OCI-LY3 (cell line): ENCODE measurements at regions not wholly inside any gene's neighbourhood (a gene's known extent, or its start where the extent isn't known, plus 50 kb on each side); places are given as distances from the start of the nearest gene placed in this dataset.

Source experiments
- H2AFZ ChIP-seq: fragments of 200-600, 300-600 bp; shearing (Covaris generic); 2 replicates; pipeline ENCODE4 v1.6.0; 2014; ENCODE audit warnings: antibody characterized with exemption, low read depth, low read length
- H3K27ac ChIP-seq: fragments of 200-600, 300-600 bp; sonication (generic); 2 replicates; pipeline ENCODE4 v1.5.1; 2014; ENCODE audit warnings: mild to moderate bottlenecking, low read length, moderate library complexity, mixed read lengths
- H3K27me3 ChIP-seq: fragments of 200-600, 300-600 bp; sonication (generic); 2 replicates; pipeline ENCODE4 v1.6.1; 2014; ENCODE audit warnings: low read depth, low read length, mixed read lengths
- H3K36me3 ChIP-seq: fragments of 200-600, 300-600 bp; sonication (generic); replicated peaks from 2 replicates; pipeline ENCODE3; 2014; ENCODE audit warnings: low read depth, low read length, mixed read lengths
- H3K4me1 ChIP-seq: fragments of 300-600, 200-600 bp; sonication (generic); 2 replicates; pipeline ENCODE4 v1.6.1; 2014; ENCODE audit warnings: low read length, mixed read lengths
- H3K4me2 ChIP-seq: fragments of 200-600, 300-600 bp; sonication (generic); 2 replicates; pipeline ENCODE4 v1.6.1; 2014; ENCODE audit warnings: low read length, mixed read lengths
- H3K4me3 ChIP-seq: fragments of 300-600, 200-600 bp; sonication (generic); 2 replicates; pipeline ENCODE4 v1.5.1; 2014; ENCODE audit warnings: antibody characterized with exemption, mild to moderate bottlenecking, low read length, moderate library complexity
- H3K79me2 ChIP-seq: fragments of 300-600, 200-600 bp; shearing (Covaris generic); 2 replicates; pipeline ENCODE4 v1.6.1; 2014; ENCODE audit warnings: mild to moderate bottlenecking, low read length, mixed read lengths
- H3K9ac ChIP-seq: fragments of 300-600, 200-600 bp; shearing (Covaris generic); 2 replicates; pipeline ENCODE4 v1.6.0; 2014; ENCODE audit warnings: mild to moderate bottlenecking, low read length, moderate library complexity
- H3K9me3 ChIP-seq: fragments of 200-600, 300-600 bp; shearing (Covaris generic); 2 replicates; pipeline ENCODE4 v1.6.1; 2014; ENCODE audit warnings: low read length, mixed read lengths; ENCODE audit not compliant: insufficient read depth
- H4K20me1 ChIP-seq: fragments of 200-600, 300-600 bp; sonication (generic); 2 replicates; pipeline ENCODE4 v1.6.1; 2016; ENCODE audit warnings: low read length, mixed read lengths; ENCODE audit not compliant: insufficient read depth
- EZH2phosphoT487 ChIP-seq: fragments of 200-600 bp; shearing (Covaris generic); IDR thresholded peaks from 2 replicates; pipeline ENCODE4 v1.6.1; 2018; ENCODE audit warnings: antibody characterized with exemption, mixed run types, low read depth
- TF ChIP-seq, protein P1 (sequence below): fragments of 200-600, 300-600 bp; sonication (generic); IDR thresholded peaks from 2 replicates; pipeline ENCODE4 v1.5.1; 2014; ENCODE audit warnings: antibody characterized with exemption, low read length, low read depth

DNA sequence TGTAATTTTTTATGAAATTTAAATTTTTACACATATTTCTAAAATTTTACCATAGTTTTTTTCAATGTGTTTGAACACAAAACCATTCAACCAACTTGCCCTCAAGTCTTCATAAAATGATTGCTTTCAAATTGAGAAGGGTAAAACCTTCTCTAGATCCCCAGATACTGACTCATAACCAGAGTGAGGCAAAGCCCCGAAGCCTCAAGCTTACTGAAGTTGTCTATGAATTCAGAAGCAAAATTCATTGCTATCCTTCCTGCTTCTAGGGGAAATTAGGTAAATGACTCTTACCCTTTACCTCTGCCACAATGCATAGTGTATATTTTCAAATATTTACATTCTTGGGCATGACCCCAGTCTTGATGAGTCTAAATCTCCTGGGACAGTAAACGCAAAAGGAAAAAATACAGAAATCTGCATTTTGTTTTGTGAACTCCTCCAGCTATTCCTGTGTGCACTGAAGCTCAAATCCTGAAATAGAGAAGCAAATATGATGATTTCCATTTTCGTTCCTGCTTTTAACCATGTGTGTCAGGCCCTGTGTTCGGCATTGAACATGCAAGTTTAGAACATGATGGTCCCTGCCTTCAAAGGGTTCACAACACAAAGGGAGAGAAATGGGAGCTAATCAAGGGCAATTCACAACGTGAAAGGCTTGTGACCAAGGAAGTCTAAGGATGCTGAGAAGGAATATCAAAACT, 246.3 kb downstream of the SUCLG1 start:
- no peaks in the 10 kb centered on the region for H3K36me3 ChIP-seq
- H3K27ac ChIP-seq, result 0 out of 2 replicates have a peak overlapping the region, but pooled peaks have one; percentile 14
- peak overlapping the region; percentile 64 for H3K4me2 ChIP-seq
- no peak overlapping the region for H3K9ac ChIP-seq
- H4K20me1 ChIP-seq, result no peaks in the 10 kb centered on the region
- peak overlapping the region; percentile 43 for H3K4me3 ChIP-seq
- no peaks in the 10 kb centered on the region for H3K79me2 ChIP-seq
- peaks cover 18% of the 10 kb centered on the region for H3K4me1 ChIP-seq
- TF ChIP-seq EZH2phosphoT487, result no peak
- TF ChIP-seq, protein P1, sequence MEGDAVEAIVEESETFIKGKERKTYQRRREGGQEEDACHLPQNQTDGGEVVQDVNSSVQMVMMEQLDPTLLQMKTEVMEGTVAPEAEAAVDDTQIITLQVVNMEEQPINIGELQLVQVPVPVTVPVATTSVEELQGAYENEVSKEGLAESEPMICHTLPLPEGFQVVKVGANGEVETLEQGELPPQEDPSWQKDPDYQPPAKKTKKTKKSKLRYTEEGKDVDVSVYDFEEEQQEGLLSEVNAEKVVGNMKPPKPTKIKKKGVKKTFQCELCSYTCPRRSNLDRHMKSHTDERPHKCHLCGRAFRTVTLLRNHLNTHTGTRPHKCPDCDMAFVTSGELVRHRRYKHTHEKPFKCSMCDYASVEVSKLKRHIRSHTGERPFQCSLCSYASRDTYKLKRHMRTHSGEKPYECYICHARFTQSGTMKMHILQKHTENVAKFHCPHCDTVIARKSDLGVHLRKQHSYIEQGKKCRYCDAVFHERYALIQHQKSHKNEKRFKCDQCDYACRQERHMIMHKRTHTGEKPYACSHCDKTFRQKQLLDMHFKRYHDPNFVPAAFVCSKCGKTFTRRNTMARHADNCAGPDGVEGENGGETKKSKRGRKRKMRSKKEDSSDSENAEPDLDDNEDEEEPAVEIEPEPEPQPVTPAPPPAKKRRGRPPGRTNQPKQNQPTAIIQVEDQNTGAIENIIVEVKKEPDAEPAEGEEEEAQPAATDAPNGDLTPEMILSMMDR, result no peak
- no peak overlapping the region for H2AFZ ChIP-seq
- H3K27me3 ChIP-seq, result 0 out of 2 replicates have a peak, but pooled peaks cover 13% of the 10 kb centered on the region
- no peaks in the 10 kb centered on the region for H3K9me3 ChIP-seq

DNA sequence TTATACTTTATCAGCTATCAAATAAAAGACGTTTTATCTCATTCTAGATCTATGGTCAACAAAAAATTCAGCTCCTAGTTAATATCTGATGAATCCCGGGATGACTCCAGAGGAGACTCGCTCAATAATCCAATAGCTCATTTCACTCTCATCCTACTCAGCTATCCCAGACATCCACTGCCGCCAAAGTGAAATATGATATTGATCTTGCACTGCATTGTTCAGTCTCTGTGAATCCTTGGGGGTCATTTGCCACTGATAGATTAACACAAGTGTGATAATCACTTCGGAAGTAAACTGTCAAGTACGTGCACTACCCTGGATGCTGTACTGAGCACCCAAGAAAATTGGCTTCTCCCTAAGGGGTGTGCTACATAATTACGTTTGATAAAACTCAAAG, 249.1 kb downstream of the SUCLG1 start:
- no peaks in the 10 kb centered on the region for H4K20me1 ChIP-seq
- H3K4me3 ChIP-seq, result no peak overlapping the region
- H3K9me3 ChIP-seq, result no peaks in the 10 kb centered on the region
- peaks cover 18% of the 10 kb centered on the region for H3K4me1 ChIP-seq
- no peaks in the 10 kb centered on the region for H3K79me2 ChIP-seq
- H3K27me3 ChIP-seq, result 0 out of 2 replicates have a peak, but pooled peaks cover 13% of the 10 kb centered on the region
- H3K9ac ChIP-seq, result no peak overlapping the region
- no peak for TF ChIP-seq EZH2phosphoT487
- TF ChIP-seq, protein P1, result no peak
- no peaks in the 10 kb centered on the region for H3K36me3 ChIP-seq
- H3K27ac ChIP-seq, result no peak overlapping the region
- no peak overlapping the region for H2AFZ ChIP-seq
- no peak overlapping the region for H3K4me2 ChIP-seq

DNA sequence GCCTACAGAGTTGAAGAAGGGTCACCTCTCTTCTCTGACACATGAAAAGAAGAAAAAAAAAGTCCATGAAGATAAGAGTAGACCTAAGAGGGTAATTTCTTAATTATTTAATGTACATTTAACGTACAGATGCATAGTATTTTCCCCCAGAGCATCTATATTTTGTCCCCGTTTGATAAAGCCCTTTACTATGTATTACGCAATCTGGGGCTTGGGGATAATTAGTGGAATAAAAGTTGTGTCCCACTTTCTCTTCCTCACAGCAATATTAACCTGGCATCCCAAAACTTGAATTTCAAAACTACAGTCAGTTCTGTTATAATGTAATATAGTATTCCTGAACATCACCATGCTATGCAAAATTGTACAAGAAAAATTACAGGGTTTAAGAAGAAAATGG, 254.1 kb downstream of the SUCLG1 start:
- no peak overlapping the region for H3K27ac ChIP-seq
- no peaks in the 10 kb centered on the region for H3K36me3 ChIP-seq
- TF ChIP-seq, protein P1, result no peak
- no peak for TF ChIP-seq EZH2phosphoT487
- H3K4me1 ChIP-seq, result peaks cover 10% of the 10 kb centered on the region
- no peak overlapping the region for H3K4me2 ChIP-seq
- H3K4me3 ChIP-seq, result no peak overlapping the region
- H4K20me1 ChIP-seq, result no peaks in the 10 kb centered on the region
- no peak overlapping the region for H2AFZ ChIP-seq
- H3K27me3 ChIP-seq, result 0 out of 2 replicates have a peak, but pooled peaks cover 3% of the 10 kb centered on the region
- H3K9me3 ChIP-seq, result no peaks in the 10 kb centered on the region
- no peaks in the 10 kb centered on the region for H3K79me2 ChIP-seq
- H3K9ac ChIP-seq, result no peak overlapping the region

DNA sequence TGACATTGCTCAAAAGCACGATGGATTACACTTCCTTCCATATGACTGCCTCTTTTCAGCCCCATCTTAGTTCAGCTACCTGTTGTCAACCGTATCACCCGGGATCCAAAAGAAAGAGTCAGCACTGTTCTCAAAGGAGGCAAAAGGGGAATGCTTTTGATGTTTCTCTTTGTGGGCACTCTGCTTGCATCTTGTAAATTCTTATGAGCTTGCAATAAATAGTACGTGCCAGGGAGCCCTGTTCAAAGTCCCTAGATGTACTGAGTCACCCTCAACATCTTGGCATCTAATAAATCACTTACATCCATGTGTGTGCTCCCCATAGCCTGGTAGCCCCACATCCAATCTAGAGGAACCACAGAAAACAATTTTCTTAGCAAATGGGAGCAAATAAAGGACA, 256.9 kb downstream of the SUCLG1 start:
- Histone ChIP-seq H3K36me3 (no peaks in the 10 kb centered on the region), H3K9ac (no peak overlapping the region), H3K9me3 (no peaks in the 10 kb centered on the region), H3K27me3 (0 out of 2 replicates have a peak, but pooled peaks cover 3% of the 10 kb centered on the region), H3K4me2 (no peak overlapping the region), H3K79me2 (no peaks in the 10 kb centered on the region), H3K4me3 (no peak overlapping the region), H4K20me1 (no peaks in the 10 kb centered on the region), H2AFZ (no peak overlapping the region), H3K27ac (no peak overlapping the region), H3K4me1 (peaks cover 10% of the 10 kb centered on the region)
- TF ChIP-seq, protein P1, result no peak
- no peak for TF ChIP-seq EZH2phosphoT487
